Colonic mucosa (tissue), 4 donors: ENCODE measurements at regions not wholly inside any gene's neighbourhood (a gene's known extent, or its start where the extent isn't known, plus 50 kb on each side); places are given as distances from the start of the nearest gene placed in this dataset.

Experiments
- DNase-seq: peaks from one replicate; pipeline ENCODE4 v3.0.0-alpha.2; 2020
- H3K27ac ChIP-seq: fragments of 200-600 bp; one replicate; pipeline ENCODE4 v1.8.0; 2021
- H3K27me3 ChIP-seq: fragments of 200-600 bp; one replicate; pipeline ENCODE4 v1.8.0; 2021
- H3K36me3 ChIP-seq: fragments of 200-600 bp; one replicate; pipeline ENCODE4 v1.8.0; 2021
- H3K4me1 ChIP-seq: fragments of 200-600 bp; one replicate; pipeline ENCODE4 v1.8.0; 2021; ENCODE audit warnings: mild to moderate bottlenecking
- H3K4me3 ChIP-seq: fragments of 200-600 bp; one replicate; pipeline ENCODE4 v1.8.0; 2021
- H3K9ac ChIP-seq, 2 donors: one replicate each; pipeline ENCODE4 v1.7.0; 2013; ENCODE audit warnings: control low read depth in 2 of 2, low read depth in 2 of 2, low read length in 2 of 2
- H3K9me3 ChIP-seq: fragments of 200-600 bp; one replicate; pipeline ENCODE4 v1.8.0; 2021
- CTCF ChIP-seq: fragments of 200-600 bp; IDR thresholded peaks from one replicate; pipeline ENCODE4 v1.8.0; 2022; ENCODE audit warnings: antibody characterized with exemption, mild to moderate bottlenecking
- intact Hi-C: fragments of 100-400 bp; cut with DNase I; formaldehyde crosslinking; loops from one replicate; pipeline ENCODE4 v1.14.1; 2022
- donor health status: healthy.
- donor health status: DM: no; HTN: no; CAD: no.
- donor health status: DM: no; HTN: no; CAD: no.

DNA sequence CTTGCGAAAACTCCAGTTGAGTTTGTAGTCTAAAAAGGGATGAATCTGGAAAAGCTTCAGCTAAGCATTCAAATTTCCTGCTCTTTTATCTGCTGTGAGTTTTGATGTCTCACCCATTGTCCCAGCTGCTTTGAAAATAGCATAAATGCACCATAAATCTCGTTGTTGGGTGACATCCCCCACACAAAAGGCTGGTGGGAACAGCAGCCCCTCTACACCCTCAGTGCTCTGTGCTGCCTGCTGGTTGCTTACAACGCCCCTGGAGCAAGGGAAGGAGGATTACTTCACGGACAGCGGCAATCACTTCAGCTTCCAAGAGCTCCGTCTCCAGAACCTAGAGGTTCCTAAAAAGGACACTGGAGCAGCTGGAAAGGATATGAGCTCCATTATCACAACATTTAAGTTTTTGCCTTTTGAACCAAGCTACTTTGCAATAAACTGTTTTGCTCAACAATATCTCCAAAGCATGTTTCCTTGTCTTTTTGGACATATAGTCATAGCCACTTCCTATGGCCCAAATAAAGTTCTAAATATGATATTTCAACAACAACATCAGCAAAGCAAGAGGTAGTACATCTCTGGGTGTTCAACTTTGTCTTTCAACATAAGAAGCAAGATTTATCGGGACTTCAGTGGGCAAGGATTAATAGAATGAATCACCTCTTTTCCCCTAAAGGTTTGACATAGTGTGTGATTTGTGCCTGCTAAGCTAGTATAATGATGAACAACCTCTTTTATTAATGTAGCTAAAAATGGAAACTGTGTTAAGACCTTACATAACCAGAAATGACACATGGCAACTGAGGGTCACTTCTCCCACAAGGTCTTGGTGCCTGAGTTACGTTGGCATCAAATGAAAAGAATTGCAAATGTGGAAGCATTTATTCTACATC, 413.5 kb downstream of the TXNL1 start:
- H3K27ac ChIP-seq: no peak overlapping the region
- H3K4me3 ChIP-seq: no peak overlapping the region
- no peak for DNase-seq
- H3K36me3 ChIP-seq: no peaks in the 10 kb centered on the region
- H3K9me3 ChIP-seq: no peaks in the 10 kb centered on the region
- intact Hi-C loops: no loop called here
- no peak overlapping the region for H3K9ac ChIP-seq
- no peaks in the 10 kb centered on the region for H3K4me1 ChIP-seq
- TF ChIP-seq CTCF: no peak
- no peaks in the 10 kb centered on the region for H3K27me3 ChIP-seq

DNA sequence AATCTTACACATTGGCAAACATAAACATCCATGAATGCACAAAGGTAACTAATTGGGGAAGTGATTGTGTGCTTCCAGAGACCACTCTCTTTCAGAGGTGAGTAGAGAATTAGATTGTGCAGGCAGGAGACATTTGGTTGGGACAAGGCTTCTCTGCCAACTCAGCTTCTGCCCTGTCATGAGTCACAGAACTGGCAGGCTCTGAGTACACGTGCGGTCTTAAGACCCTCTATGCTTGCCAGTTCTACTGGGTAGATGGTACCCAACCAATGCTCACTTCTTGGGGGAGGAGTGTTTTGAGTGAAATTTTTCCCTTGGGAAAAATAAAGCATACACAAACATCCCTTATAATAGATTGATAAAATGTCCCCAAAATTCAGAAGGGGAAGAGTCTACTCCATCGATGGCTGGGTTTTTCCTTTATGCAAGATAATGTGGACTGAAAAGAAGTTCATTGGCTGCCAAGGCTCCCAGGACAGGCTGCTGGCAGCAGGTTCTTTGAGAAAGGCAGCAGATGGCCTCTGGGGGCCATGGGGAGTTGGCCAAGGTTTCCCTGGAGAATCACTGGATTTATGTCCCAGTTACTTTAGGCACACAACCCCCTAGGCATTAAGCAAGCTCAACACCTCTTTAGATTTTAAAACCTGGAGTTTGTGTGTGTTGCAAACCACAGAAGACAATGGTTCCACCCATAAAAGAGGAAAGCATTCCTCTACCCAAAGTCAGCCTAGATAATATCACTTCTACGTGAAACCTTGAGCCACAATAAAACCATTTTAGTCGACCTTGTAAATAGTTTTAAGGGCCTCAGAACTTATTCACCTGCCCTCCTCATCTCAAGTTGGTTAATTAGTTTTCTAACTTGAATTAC, 417.0 kb downstream of the TXNL1 start:
- Histone ChIP-seq H3K4me3 (no peak overlapping the region), H3K4me1 (no peaks in the 10 kb centered on the region), H3K9me3 (no peaks in the 10 kb centered on the region), H3K36me3 (no peaks in the 10 kb centered on the region), H3K27me3 (no peaks in the 10 kb centered on the region), H3K9ac (no peak overlapping the region), H3K27ac (no peak overlapping the region)
- DNase-seq: no peak
- intact Hi-C loops: no loop called here
- no peak for TF ChIP-seq CTCF

DNA sequence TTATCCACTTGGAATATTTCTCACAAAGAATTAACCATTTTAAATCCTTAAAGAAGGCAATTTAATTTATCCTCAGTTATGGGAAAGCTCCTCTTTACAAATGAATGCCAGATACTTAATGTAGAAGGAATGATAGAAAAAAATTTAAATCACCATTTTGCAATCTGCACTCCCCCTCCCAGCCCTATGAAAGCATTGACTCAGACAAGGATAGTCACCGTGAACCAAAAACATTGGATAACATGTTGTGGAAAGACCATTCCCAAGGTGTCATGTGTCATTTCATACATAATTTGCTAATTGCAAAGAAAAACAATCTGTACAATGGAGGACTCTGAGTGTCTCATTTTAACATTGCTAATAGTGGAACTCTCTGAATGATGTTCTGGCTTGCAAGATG, 421.0 kb downstream of the TXNL1 start:
- Histone ChIP-seq H3K36me3 (no peaks in the 10 kb centered on the region), H3K9ac (no peak overlapping the region), H3K27me3 (no peaks in the 10 kb centered on the region), H3K27ac (no peak overlapping the region), H3K4me3 (no peak overlapping the region), H3K4me1 (no peaks in the 10 kb centered on the region), H3K9me3 (no peaks in the 10 kb centered on the region)
- TF ChIP-seq CTCF: no peak
- intact Hi-C loops: no loop called here
- DNase-seq: no peak

DNA sequence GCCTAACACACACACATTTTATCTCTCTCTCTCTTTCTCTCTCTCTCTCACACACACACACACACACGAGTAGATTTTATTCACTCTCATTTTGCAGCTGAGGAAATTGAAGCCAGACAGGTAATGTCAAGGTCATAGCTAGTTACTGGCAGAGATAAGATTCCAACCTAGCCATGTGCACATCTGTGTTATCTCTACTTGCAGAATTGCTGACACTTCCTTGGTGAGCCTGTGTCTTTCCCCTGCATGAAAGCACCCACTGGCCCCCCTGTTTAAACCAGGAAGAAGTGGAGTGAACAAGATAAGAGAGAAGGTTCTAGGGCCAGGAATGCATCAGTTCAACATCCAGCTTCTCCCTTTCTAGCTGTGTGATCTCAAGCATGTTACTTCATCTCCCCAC, 423.7 kb downstream of the TXNL1 start:
- Histone ChIP-seq H3K27me3 (no peaks in the 10 kb centered on the region), H3K27ac (no peak overlapping the region), H3K36me3 (no peaks in the 10 kb centered on the region), H3K9ac (no peak overlapping the region), H3K4me3 (no peak overlapping the region), H3K4me1 (no peaks in the 10 kb centered on the region), H3K9me3 (no peaks in the 10 kb centered on the region)
- DNase-seq: no peak
- intact Hi-C loops: no loop called here
- no peak for TF ChIP-seq CTCF

GRCh38 chr18:56210520-56210919, 427.9 kb downstream of the TXNL1 start:
- no peaks in the 10 kb centered on the region for H3K4me1 ChIP-seq
- intact Hi-C loops: no loop called here

More at GRCh38 chr18:56210520-56210919, 427.9 kb downstream of the TXNL1 start:
- H3K9me3 ChIP-seq: no peaks in the 10 kb centered on the region
- no peak for DNase-seq
- no peak overlapping the region for H3K9ac ChIP-seq
- H3K4me3 ChIP-seq: no peak overlapping the region
- H3K36me3 ChIP-seq: no peaks in the 10 kb centered on the region
- no peaks in the 10 kb centered on the region for H3K27me3 ChIP-seq
- H3K27ac ChIP-seq: no peak overlapping the region
- TF ChIP-seq CTCF: no peak
